Testis (tissue), 2 donors: ENCODE measurements at regions not wholly inside any gene's neighbourhood (a gene's known extent, or its start where the extent isn't known, plus 50 kb on each side); places are given as distances from the start of the nearest gene placed in this dataset.

Experiments
- DNase-seq: peaks from one replicate; pipeline ENCODE4 v3.0.0-alpha.2; 2019
- H3K27ac ChIP-seq, 2 donors: fragments of 200-600 bp; sonication (generic); one replicate each; pipeline ENCODE4 v1.5.1; 2019
- H3K27me3 ChIP-seq: fragments of 200-600 bp; sonication (generic); one replicate; pipeline ENCODE4 v1.5.1; 2019
- H3K36me3 ChIP-seq: fragments of 200-600 bp; sonication (generic); one replicate; pipeline ENCODE4 v1.5.1; 2017; ENCODE audit warnings: low read depth; ENCODE audit errors: missing control alignments
- H3K4me1 ChIP-seq: fragments of 200-600 bp; sonication (generic); one replicate; pipeline ENCODE4 v1.5.1; 2019
- H3K4me3 ChIP-seq, 2 donors: fragments of 200-600 bp; sonication (generic); one replicate each; pipeline ENCODE4 v1.5.1; 2017 to 2019
- H3K9me3 ChIP-seq: fragments of 200-600 bp; sonication (generic); one replicate; pipeline ENCODE4 v1.5.1; 2017
- CTCF ChIP-seq, 3 experiments: fragments of 450-650 bp in 2 of 3; fragments of 200-600 bp in 1 of 3; sonication (generic) in 1 of 3; IDR thresholded peaks; one replicate each; pipeline ENCODE4 v1.5.1; 2016 to 2019; ENCODE audit warnings: antibody characterized with exemption in 3 of 3, mild to moderate bottlenecking in 2 of 3, moderate library complexity in 1 of 3
- POLR2A ChIP-seq: fragments of 450-650 bp; IDR thresholded peaks from one replicate; pipeline ENCODE4 v1.6.1; 2017; ENCODE audit warnings: antibody characterized with exemption, mild to moderate bottlenecking, moderate library complexity
- WGBS, 2 donors: methylation state at CpG; one replicate each; pipeline ENCODE4 v1.1.5; 2018; 5-methylcytosine and 5-hydroxymethylcytosine counted together
- intact Hi-C: fragments of 100-400 bp; cut with DNase I; formaldehyde crosslinking; loops from one replicate; pipeline ENCODE4 v1.15.1; 2023; ENCODE audit warnings: low total_unique reads

- H3K27me3 ChIP-seq = no peaks in the 10 kb centered on the region
- H3K4me3 ChIP-seq = no peak overlapping the region
- DNase-seq = no peak
- intact Hi-C loops = no loop called here
- no peak for TF ChIP-seq POLR2A
- TF ChIP-seq CTCF (IDR thresholded peaks at IDR 0.05) = no peak
- H3K9me3 ChIP-seq = no peaks in the 10 kb centered on the region
- no peaks in the 10 kb centered on the region for H3K36me3 ChIP-seq
- H3K4me1 ChIP-seq = no peaks in the 10 kb centered on the region
- H3K27ac ChIP-seq = no peak overlapping the region
Observed at GRCh38 chr3:89808680-89809197, 701.3 kb downstream of the EPHA3 start.

DNA sequence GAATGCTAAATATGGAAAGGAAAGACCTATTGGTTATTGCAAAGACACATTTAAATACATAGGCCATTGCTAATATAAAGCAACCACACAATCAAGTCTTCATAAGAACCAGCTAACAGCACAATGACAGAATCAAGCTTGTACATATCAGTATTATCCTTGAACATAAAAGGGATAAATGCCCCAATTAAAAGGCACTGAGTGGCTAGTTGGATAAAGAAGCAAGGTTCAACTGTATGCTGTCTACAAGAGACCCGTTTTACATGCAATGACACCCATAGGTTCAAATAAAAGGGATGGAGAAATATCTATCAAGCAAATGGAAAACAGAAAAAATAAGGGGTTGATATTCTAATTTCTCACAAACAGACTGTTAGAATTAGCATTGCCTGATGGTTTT, 706.1 kb downstream of the EPHA3 start:
- H3K36me3 ChIP-seq = no peaks in the 10 kb centered on the region
- no peaks in the 10 kb centered on the region for H3K9me3 ChIP-seq
- no peak overlapping the region for H3K27ac ChIP-seq
- no peaks in the 10 kb centered on the region for H3K27me3 ChIP-seq
- DNase-seq = no peak
- TF ChIP-seq POLR2A (no peak), CTCF (IDR thresholded peaks at IDR 0.05) (no peak)
- 71 to 77% methylated on average over 1 of the region's 1 CpG for WGBS, 2 donors
- intact Hi-C loops = no loop called here
- H3K4me3 ChIP-seq = no peak overlapping the region
- no peaks in the 10 kb centered on the region for H3K4me1 ChIP-seq

- H3K9me3 ChIP-seq = no peaks in the 10 kb centered on the region
- no peak overlapping the region for H3K4me3 ChIP-seq
- DNase-seq = no peak
- TF ChIP-seq POLR2A (no peak), CTCF (IDR thresholded peaks at IDR 0.05) (no peak)
- no peaks in the 10 kb centered on the region for H3K4me1 ChIP-seq
- intact Hi-C loops = no loop called here
- no peaks in the 10 kb centered on the region for H3K27me3 ChIP-seq
- no peak overlapping the region for H3K27ac ChIP-seq
- no peaks in the 10 kb centered on the region for H3K36me3 ChIP-seq
Observed at GRCh38 chr3:89841041-89841440, 733.6 kb downstream of the EPHA3 start.

GRCh38 chr3:89845053-89845452, 737.6 kb downstream of the EPHA3 start:
- WGBS, 2 donors = 62 to 82% methylated on average over 1 of the region's 1 CpG
- DNase-seq = no peak
- H3K4me3 ChIP-seq = no peak overlapping the region
- no peak overlapping the region for H3K27ac ChIP-seq
- no peaks in the 10 kb centered on the region for H3K27me3 ChIP-seq
- TF ChIP-seq POLR2A = no peak
- no peak for TF ChIP-seq CTCF (IDR thresholded peaks at IDR 0.05)
- H3K36me3 ChIP-seq = no peaks in the 10 kb centered on the region
- no peaks in the 10 kb centered on the region for H3K9me3 ChIP-seq
- intact Hi-C loops = no loop called here
- no peaks in the 10 kb centered on the region for H3K4me1 ChIP-seq

- Histone ChIP-seq H3K27me3 (no peaks in the 10 kb centered on the region), H3K9me3 (no peaks in the 10 kb centered on the region), H3K4me3 (no peak overlapping the region), H3K27ac (no peak overlapping the region), H3K36me3 (no peaks in the 10 kb centered on the region), H3K4me1 (no peaks in the 10 kb centered on the region)
- intact Hi-C loops = no loop called here
- no peak for TF ChIP-seq CTCF (IDR thresholded peaks at IDR 0.05)
- TF ChIP-seq POLR2A = no peak
- 88 to 98% methylated on average over 1 of the region's 1 CpG for WGBS, 2 donors
- no peak for DNase-seq
Observed at GRCh38 chr3:89847955-89848354, 740.5 kb downstream of the EPHA3 start.
